ENCODE measurements at regions not wholly inside any gene's neighbourhood (a gene's known extent, or its start where the extent isn't known, plus 50 kb on each side); places are given as distances from the start of the nearest gene placed in this dataset.

GRCh38 chr6:144935181-144935580 is 650.0 kb downstream of the UTRN start:
- Histone ChIP-seq H3K27me3 (ENCODE audit: control insufficient read depth in 4 of 4, insufficient read depth in 4 of 4, low read length in 3 of 4) (no peaks in the 10 kb centered on the region), H3K4me3 (ENCODE audit: low read depth in 1 of 3, low read length in 3 of 3) (no peak overlapping the region), H3K36me3 (ENCODE audit: control insufficient read depth in 4 of 4, insufficient read depth in 3 of 4, low read depth in 1 of 4, low read length in 3 of 4) (no peaks in the 10 kb centered on the region), H3K9ac (ENCODE audit: low read depth in 1 of 2, low read length in 2 of 2) (no peak overlapping the region), H3K9me3 (ENCODE audit: control insufficient read depth in 4 of 4, low read length in 3 of 4) (no peaks in the 10 kb centered on the region), H3K4me1 (ENCODE audit: control insufficient read depth in 4 of 4, insufficient read depth in 4 of 4, low read length in 3 of 4) (peaks cover 0 to 19% (median 15%) of the 10 kb centered on the region in 4 donors), H3K27ac (ENCODE audit: low read depth in 1 of 2, low read length in 2 of 2) (no peak overlapping the region)
- DNase-seq (ENCODE audit: low spot score) = no peak
- TF ChIP-seq REST (IDR thresholded peaks at IDR 0.05) (no peak), HNF4G (IDR thresholded peaks at IDR 0.05) (no peak), SP1 (IDR thresholded peaks at IDR 0.05) (no peak), TAF1 (conservative IDR thresholded peaks at IDR 0.05) (no peak), RXRA (IDR thresholded peaks at IDR 0.05) (no peak), HNF4A (conservative IDR thresholded peaks at IDR 0.05) (no peak), ZBTB33 (IDR thresholded peaks at IDR 0.05) (no peak), GABPA (IDR thresholded peaks at IDR 0.05 in 1 of 2, conservative IDR thresholded peaks at IDR 0.05 in 1 of 2) (no peak), ATF3 (IDR thresholded peaks at IDR 0.05) (no peak), JUND (IDR thresholded peaks at IDR 0.05) (no peak), RAD21 (IDR thresholded peaks at IDR 0.05) (no peak), FOXA1 (IDR thresholded peaks at IDR 0.05) (no peak), CTCF (IDR thresholded peaks at IDR 0.05; ENCODE audit: low read depth, low read length, missing input control) (no peak), EGR1 (IDR thresholded peaks at IDR 0.05; ENCODE audit: low read depth in 2 of 2) (no peak), YY1 (IDR thresholded peaks at IDR 0.05) (no peak), NR2F2 (IDR thresholded peaks at IDR 0.05) (no peak), FOXA2 (IDR thresholded peaks at IDR 0.05) (no peak)

GRCh38 chr6:144935661-144936060 is 650.5 kb downstream of the UTRN start:
- no peak for DNase-seq (ENCODE audit: low spot score)
- WGBS = 100% methylated on average over 1 of the region's 1 CpG
- no peak overlapping the region for H3K27ac ChIP-seq (ENCODE audit: low read depth in 1 of 2, low read length in 2 of 2)
- no peak for TF ChIP-seq RXRA (IDR thresholded peaks at IDR 0.05)
- TF ChIP-seq SP1 (IDR thresholded peaks at IDR 0.05) = no peak
- TF ChIP-seq FOXA2 (IDR thresholded peaks at IDR 0.05) = no peak
- TF ChIP-seq RAD21 (IDR thresholded peaks at IDR 0.05) = no peak
- TF ChIP-seq YY1 (IDR thresholded peaks at IDR 0.05) = no peak
- no peak for TF ChIP-seq FOXA1 (IDR thresholded peaks at IDR 0.05)
- no peak for TF ChIP-seq ZBTB33 (IDR thresholded peaks at IDR 0.05)
- no peak for TF ChIP-seq GABPA (IDR thresholded peaks at IDR 0.05 in 1 of 2, conservative IDR thresholded peaks at IDR 0.05 in 1 of 2)
- no peak for TF ChIP-seq EGR1 (IDR thresholded peaks at IDR 0.05; ENCODE audit: low read depth in 2 of 2)
- TF ChIP-seq HNF4G (IDR thresholded peaks at IDR 0.05) = no peak
- no peak for TF ChIP-seq TAF1 (conservative IDR thresholded peaks at IDR 0.05)
- no peak for TF ChIP-seq JUND (IDR thresholded peaks at IDR 0.05)
- TF ChIP-seq ATF3 (IDR thresholded peaks at IDR 0.05) = no peak
- TF ChIP-seq REST (IDR thresholded peaks at IDR 0.05) = no peak

More at GRCh38 chr6:144935661-144936060, 650.5 kb downstream of the UTRN start:
- no peaks in the 10 kb centered on the region for H3K9me3 ChIP-seq (ENCODE audit: control insufficient read depth in 4 of 4, low read length in 3 of 4)
- no peaks in the 10 kb centered on the region for H3K36me3 ChIP-seq (ENCODE audit: control insufficient read depth in 4 of 4, insufficient read depth in 3 of 4, low read depth in 1 of 4, low read length in 3 of 4)
- H3K27me3 ChIP-seq (ENCODE audit: control insufficient read depth in 4 of 4, insufficient read depth in 4 of 4, low read length in 3 of 4) = no peaks in the 10 kb centered on the region
- no peak overlapping the region for H3K4me3 ChIP-seq (ENCODE audit: low read depth in 1 of 3, low read length in 3 of 3)
- peaks cover 0 to 19% (median 15%) of the 10 kb centered on the region in 4 donors for H3K4me1 ChIP-seq (ENCODE audit: control insufficient read depth in 4 of 4, insufficient read depth in 4 of 4, low read length in 3 of 4)
- no peak overlapping the region for H3K9ac ChIP-seq (ENCODE audit: low read depth in 1 of 2, low read length in 2 of 2)

Measured in liver (tissue), 8 donors.